H9 (cell line): ENCODE measurements at regions not wholly inside any gene's neighbourhood (a gene's known extent, or its start where the extent isn't known, plus 50 kb on each side); places are given as distances from the start of the nearest gene placed in this dataset.

Experiments used
- DNase-seq: peaks from one replicate; pipeline ENCODE4 v3.0.0-alpha.2; 2017
- H2AFZ ChIP-seq: one replicate; pipeline ENCODE4 v1.6.1; 2013; ENCODE audit warnings: mild to moderate bottlenecking, low read length, control low read depth, moderate library complexity
- H2AK5ac ChIP-seq: 2 replicates; pipeline ENCODE4 v1.6.1; 2013; ENCODE audit warnings: low read length, control low read depth, mixed read lengths; ENCODE audit not compliant: insufficient read length
- H2BK120ac ChIP-seq: one replicate; pipeline ENCODE4 v1.6.1; 2013; ENCODE audit warnings: low read depth, mild to moderate bottlenecking, low read length, control low read depth, inconsistent platforms; ENCODE audit not compliant: poor library complexity, severe bottlenecking
- H2BK12ac ChIP-seq: 2 replicates; pipeline ENCODE4 v1.6.1; 2013; ENCODE audit warnings: low read length, control low read depth, mixed read lengths, low read depth; ENCODE audit not compliant: insufficient read length
- H2BK15ac ChIP-seq: 2 replicates; pipeline ENCODE4 v1.6.1; 2013; ENCODE audit warnings: low read depth, low read length, control low read depth
- H2BK20ac ChIP-seq: one replicate; pipeline ENCODE4 v1.6.1; 2013; ENCODE audit warnings: low read depth, mild to moderate bottlenecking, low read length, control low read depth, inconsistent platforms; ENCODE audit not compliant: poor library complexity, severe bottlenecking
- H2BK5ac ChIP-seq: 2 replicates; pipeline ENCODE4 v1.6.1; 2013; ENCODE audit warnings: low read length, control low read depth, mixed read lengths; ENCODE audit not compliant: insufficient read length
- H3K14ac ChIP-seq: 2 replicates; pipeline ENCODE4 v1.6.1; 2013; ENCODE audit warnings: low read length, control low read depth; ENCODE audit not compliant: insufficient read depth
- H3K18ac ChIP-seq: 2 replicates; pipeline ENCODE4 v1.6.1; 2013; ENCODE audit warnings: low read depth, mild to moderate bottlenecking, mixed read lengths, low read length, control low read depth; ENCODE audit not compliant: insufficient read length
- H3K23ac ChIP-seq: 2 replicates; pipeline ENCODE4 v1.6.1; 2013; ENCODE audit warnings: low read length, control low read depth, mixed read lengths, low read depth; ENCODE audit not compliant: insufficient read length
- H3K23me2 ChIP-seq: 2 replicates; pipeline ENCODE4 v1.6.1; 2013; ENCODE audit warnings: low read depth, mild to moderate bottlenecking, mixed read lengths, low read length, control low read depth; ENCODE audit not compliant: insufficient read length, poor library complexity, severe bottlenecking
- H3K27ac ChIP-seq: 2 replicates; pipeline ENCODE4 v1.5.1; 2013; ENCODE audit warnings: low read length, control low read depth, mixed read lengths, low read depth; ENCODE audit not compliant: insufficient read length
- H3K27me3 ChIP-seq: 2 replicates; pipeline ENCODE4 v1.6.1; 2013; ENCODE audit warnings: low read length, control low read depth, inconsistent platforms; ENCODE audit not compliant: insufficient read depth
- H3K4ac ChIP-seq: 2 replicates; pipeline ENCODE4 v1.6.1; 2013; ENCODE audit warnings: low read depth, mild to moderate bottlenecking, control low read depth, inconsistent platforms, low read length, moderate library complexity
- H3K4me1 ChIP-seq: 2 replicates; pipeline ENCODE4 v1.6.1; 2013; ENCODE audit warnings: low read length, control low read depth, inconsistent platforms; ENCODE audit not compliant: insufficient read depth
- H3K4me2 ChIP-seq: 2 replicates; pipeline ENCODE4 v1.6.1; 2013; ENCODE audit warnings: low read length, control low read depth, mixed read lengths; ENCODE audit not compliant: insufficient read length, insufficient read depth
- H3K56ac ChIP-seq: 2 replicates; pipeline ENCODE4 v1.6.1; 2013; ENCODE audit warnings: low read depth, mild to moderate bottlenecking, mixed read lengths, low read length, control low read depth; ENCODE audit not compliant: insufficient read length
- H3K79me1 ChIP-seq: 2 replicates; pipeline ENCODE4 v1.6.1; 2013; ENCODE audit warnings: low read depth, mild to moderate bottlenecking, moderate library complexity, low read length, control low read depth, inconsistent platforms; ENCODE audit not compliant: insufficient read depth, poor library complexity, severe bottlenecking
- H3K79me2 ChIP-seq: 2 replicates; pipeline ENCODE4 v1.6.1; 2013; ENCODE audit warnings: low read length, control low read depth, inconsistent platforms; ENCODE audit not compliant: insufficient read depth
- H3K9ac ChIP-seq: 2 replicates; pipeline ENCODE4 v1.6.1; 2013; ENCODE audit warnings: low read length, control low read depth, mixed read lengths; ENCODE audit not compliant: insufficient read length; ENCODE audit errors: extremely low read depth
- H3K9me3 ChIP-seq: one replicate; pipeline ENCODE4 v1.6.1; 2013; ENCODE audit warnings: low read depth, low read length, inconsistent platforms; ENCODE audit not compliant: control insufficient read depth
- H3T11ph ChIP-seq: one replicate; pipeline ENCODE4 v1.6.1; 2013; ENCODE audit warnings: mild to moderate bottlenecking, low read length, control low read depth, inconsistent platforms
- H4K20me1 ChIP-seq: one replicate; pipeline ENCODE4 v1.6.1; 2013; ENCODE audit not compliant: control insufficient read depth, insufficient read length, insufficient read depth
- H4K5ac ChIP-seq: 2 replicates; pipeline ENCODE4 v1.6.1; 2013; ENCODE audit warnings: low read depth, mild to moderate bottlenecking, mixed read lengths, low read length, control low read depth; ENCODE audit not compliant: insufficient read length
- H4K8ac ChIP-seq: replicated peaks from 2 replicates; pipeline ENCODE4 v1.6.1; 2013; ENCODE audit warnings: low read length, control low read depth, mixed read lengths, low read depth; ENCODE audit not compliant: insufficient read length
- H4K91ac ChIP-seq: 2 replicates; pipeline ENCODE4 v1.6.1; 2013; ENCODE audit warnings: low read depth, mild to moderate bottlenecking, moderate library complexity, mixed read lengths, low read length, control low read depth; ENCODE audit not compliant: insufficient read length
- H3K27ac Mint-ChIP-seq, 3 experiments: 2 replicates in 2 of 3; 3 replicates in 1 of 3; pipeline ENCODE4 v1.8.0; 2020 to 2021; ENCODE audit warnings: mixed read lengths in 3 of 3, mild to moderate bottlenecking in 1 of 3, moderate library complexity in 1 of 3
- H3K27me3 Mint-ChIP-seq: 2 replicates; pipeline ENCODE4 v1.8.0; 2021; ENCODE audit warnings: low read depth, mild to moderate bottlenecking, moderate library complexity, mixed read lengths
- H3K36me3 Mint-ChIP-seq, 3 experiments: 2 replicates in 2 of 3; 3 replicates in 1 of 3; pipeline ENCODE4 v1.8.0; 2020 to 2021; ENCODE audit warnings: low read depth in 3 of 3, mixed read lengths in 3 of 3; ENCODE audit not compliant: insufficient read depth in 1 of 3
- H3K4me1 Mint-ChIP-seq, 2 experiments: 2 replicates each; pipeline ENCODE4 v1.8.0; 2020; ENCODE audit warnings: mixed read lengths in 2 of 2
- H3K4me3 Mint-ChIP-seq, 2 experiments: 2 replicates in 1 of 2; 3 replicates in 1 of 2; pipeline ENCODE4 v1.8.0; 2020 to 2021; ENCODE audit warnings: mild to moderate bottlenecking in 2 of 2, mixed read lengths in 2 of 2, moderate library complexity in 1 of 2
- H3K9me3 Mint-ChIP-seq, 2 experiments: 2 replicates in 1 of 2; 3 replicates in 1 of 2; pipeline ENCODE4 v1.8.0; 2020; ENCODE audit warnings: mild to moderate bottlenecking in 2 of 2, mixed read lengths in 2 of 2, moderate library complexity in 1 of 2
- WGBS: extraction: QIAGEN DNeasy Blood & Tissue Kit; methylation state at CpG from one replicate; pipeline ENCODE4 v1.1.7; 2013; ENCODE audit warnings: missing lambda C conversion rate, low lambda C conversion rate, mixed read lengths; ENCODE audit not compliant: insufficient read length; ENCODE audit errors: extremely low coverage; 5-methylcytosine and 5-hydroxymethylcytosine counted together
- TF ChIP-seq, protein P1 (sequence below): fragments of 200-600 bp; sonication (generic); conservative IDR thresholded peaks from 3 replicates; pipeline ENCODE4 v1.8.0; 2021; ENCODE audit warnings: antibody characterized with exemption, mild to moderate bottlenecking

DNA sequence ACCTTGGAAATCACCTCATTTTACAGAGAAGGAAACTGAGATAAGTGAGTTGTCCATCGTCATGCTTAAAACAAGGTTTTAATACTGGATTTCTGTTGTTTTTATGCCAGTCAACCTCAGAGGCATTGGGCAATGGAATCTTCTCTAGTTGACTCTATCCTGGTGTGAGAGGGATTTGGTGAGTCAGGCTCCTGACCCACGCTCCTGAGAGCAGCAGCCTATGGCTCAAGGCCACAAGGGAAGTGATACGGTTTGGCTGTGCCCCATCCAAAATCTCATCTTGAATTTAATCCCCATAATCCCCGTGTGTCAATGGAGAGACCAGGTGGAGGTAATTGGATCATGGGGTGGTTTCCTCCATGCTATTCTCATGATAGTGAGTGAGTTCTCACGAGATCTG is 90.1 kb downstream of the TLR5 start:
- TF ChIP-seq, protein P1, sequence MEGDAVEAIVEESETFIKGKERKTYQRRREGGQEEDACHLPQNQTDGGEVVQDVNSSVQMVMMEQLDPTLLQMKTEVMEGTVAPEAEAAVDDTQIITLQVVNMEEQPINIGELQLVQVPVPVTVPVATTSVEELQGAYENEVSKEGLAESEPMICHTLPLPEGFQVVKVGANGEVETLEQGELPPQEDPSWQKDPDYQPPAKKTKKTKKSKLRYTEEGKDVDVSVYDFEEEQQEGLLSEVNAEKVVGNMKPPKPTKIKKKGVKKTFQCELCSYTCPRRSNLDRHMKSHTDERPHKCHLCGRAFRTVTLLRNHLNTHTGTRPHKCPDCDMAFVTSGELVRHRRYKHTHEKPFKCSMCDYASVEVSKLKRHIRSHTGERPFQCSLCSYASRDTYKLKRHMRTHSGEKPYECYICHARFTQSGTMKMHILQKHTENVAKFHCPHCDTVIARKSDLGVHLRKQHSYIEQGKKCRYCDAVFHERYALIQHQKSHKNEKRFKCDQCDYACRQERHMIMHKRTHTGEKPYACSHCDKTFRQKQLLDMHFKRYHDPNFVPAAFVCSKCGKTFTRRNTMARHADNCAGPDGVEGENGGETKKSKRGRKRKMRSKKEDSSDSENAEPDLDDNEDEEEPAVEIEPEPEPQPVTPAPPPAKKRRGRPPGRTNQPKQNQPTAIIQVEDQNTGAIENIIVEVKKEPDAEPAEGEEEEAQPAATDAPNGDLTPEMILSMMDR = no peak
- no peak overlapping the region for H3K23ac ChIP-seq
- no peak overlapping the region for H3T11ph ChIP-seq
- no peak overlapping the region for H4K5ac ChIP-seq
- H4K20me1 ChIP-seq = peaks cover 2% of the 10 kb centered on the region
- H3K18ac ChIP-seq = no peak overlapping the region
- no peak overlapping the region for H2BK12ac ChIP-seq
- no peak overlapping the region for H4K91ac ChIP-seq
- no peak overlapping the region for H3K14ac ChIP-seq
- no peaks in the 10 kb centered on the region for H3K27me3 ChIP-seq
- peaks cover 0 to 2% of the 10 kb centered on the region in 2 experiments; a peak in 1 of 5 replicates for H3K9me3 Mint-ChIP-seq
- H3K9me3 ChIP-seq = no peaks in the 10 kb centered on the region
- H3K9ac ChIP-seq = no peak overlapping the region
- H3K79me2 ChIP-seq = no peaks in the 10 kb centered on the region
- WGBS = no CpG with 5 or more reads among the region's 5 CpGs
- no peak overlapping the region for H3K4me2 ChIP-seq
- peaks cover 3 to 9% of the 10 kb centered on the region in 2 experiments for H3K4me1 Mint-ChIP-seq
- no peaks in the 10 kb centered on the region for H3K23me2 ChIP-seq
- H2BK15ac ChIP-seq = no peak overlapping the region
- H3K4me1 ChIP-seq = no peaks in the 10 kb centered on the region
- H3K4me3 Mint-ChIP-seq = no peak overlapping the region
- H3K56ac ChIP-seq = no peak overlapping the region
- H3K36me3 Mint-ChIP-seq = peaks cover 5 to 31% (median 10%) of the 10 kb centered on the region in 3 experiments; a peak in 6 of 7 replicates
- no peak overlapping the region for H2BK5ac ChIP-seq
- H2BK120ac ChIP-seq = no peak overlapping the region
- no peaks in the 10 kb centered on the region for H3K27me3 Mint-ChIP-seq
- no peaks in the 10 kb centered on the region for H3K79me1 ChIP-seq
- no peak overlapping the region for H4K8ac ChIP-seq
- H3K27ac ChIP-seq = no peak overlapping the region
- no peak overlapping the region for H3K4ac ChIP-seq
- H2BK20ac ChIP-seq = no peak overlapping the region
- H3K27ac Mint-ChIP-seq = no peak overlapping the region
- H2AFZ ChIP-seq = no peak overlapping the region
- no peak for DNase-seq
- no peak overlapping the region for H2AK5ac ChIP-seq
